Stimulated activated CD4-positive, alpha-beta T cell treated with anti-CD3 and anti-CD28 coated beads, TNF-alpha, amount 100 ng/mL, for 4 hours (primary cell): ENCODE measurements at regions not wholly inside any gene's neighbourhood (a gene's known extent, or its start where the extent isn't known, plus 50 kb on each side); places are given as distances from the start of the nearest gene placed in this dataset.

Experiments used
- DNase-seq, 3 experiments: peaks; one replicate each; pipeline ENCODE4 v3.0.0-alpha.2; 2020; ENCODE audit warnings: low read depth in 3 of 3

DNA sequence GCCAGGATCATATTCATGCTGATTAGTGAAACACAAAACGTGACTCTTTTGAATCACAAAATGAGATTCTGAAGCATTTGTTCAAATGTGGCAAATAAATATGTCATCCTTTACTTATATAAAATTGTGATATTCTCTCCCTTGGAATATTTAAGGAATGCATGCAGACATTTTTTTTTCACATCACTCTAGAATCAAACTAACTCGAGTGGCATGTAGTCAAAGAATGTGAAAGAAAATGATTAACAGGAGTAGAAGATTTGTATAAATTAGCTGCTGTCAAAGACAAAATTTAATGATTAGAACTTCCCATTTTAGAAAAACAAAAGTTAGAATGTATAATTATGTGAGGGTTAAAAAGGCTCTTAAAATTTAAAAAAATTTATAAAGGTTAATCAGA lies 721.0 kb upstream of the FAM98A start:
- no peak for DNase-seq

DNA sequence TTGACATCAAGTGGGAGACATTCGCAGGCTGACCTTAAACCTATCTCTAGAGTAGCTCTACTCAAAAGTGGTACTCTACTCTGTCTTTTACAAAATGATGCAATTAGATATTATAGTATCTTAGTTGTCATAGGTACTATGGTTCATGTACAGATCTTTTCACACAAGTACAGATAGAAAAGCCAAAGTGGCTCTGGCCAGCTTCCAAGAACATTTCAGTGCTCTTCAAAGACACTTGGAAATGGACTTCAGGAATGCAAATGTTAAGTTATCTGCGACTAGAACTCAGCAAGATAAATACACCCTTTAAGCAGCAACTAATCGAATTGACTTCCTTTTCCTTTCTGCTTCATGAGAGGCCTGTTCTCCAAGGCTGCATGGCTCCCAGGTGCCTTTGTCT lies 718.7 kb upstream of the FAM98A start:
- no peak for DNase-seq

DNA sequence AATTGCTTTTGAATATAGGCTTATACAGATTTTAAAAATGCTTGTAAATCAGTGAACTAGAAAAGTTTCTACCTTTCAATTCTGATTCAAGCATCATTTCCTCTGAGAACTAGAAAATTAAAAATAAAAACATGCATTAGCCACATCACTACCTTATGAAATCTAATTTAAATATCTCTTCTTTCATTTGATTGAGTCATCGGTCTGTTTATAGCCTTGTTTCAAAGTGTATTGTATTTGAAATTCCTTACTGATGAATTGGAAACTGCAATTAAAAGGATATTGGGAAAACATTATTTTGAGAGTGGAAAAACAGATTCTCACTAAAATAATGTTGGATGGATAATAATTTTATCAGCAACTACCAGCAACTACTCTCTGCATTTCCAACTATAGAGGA lies 717.7 kb upstream of the FAM98A start:
- DNase-seq: no peak

DNA sequence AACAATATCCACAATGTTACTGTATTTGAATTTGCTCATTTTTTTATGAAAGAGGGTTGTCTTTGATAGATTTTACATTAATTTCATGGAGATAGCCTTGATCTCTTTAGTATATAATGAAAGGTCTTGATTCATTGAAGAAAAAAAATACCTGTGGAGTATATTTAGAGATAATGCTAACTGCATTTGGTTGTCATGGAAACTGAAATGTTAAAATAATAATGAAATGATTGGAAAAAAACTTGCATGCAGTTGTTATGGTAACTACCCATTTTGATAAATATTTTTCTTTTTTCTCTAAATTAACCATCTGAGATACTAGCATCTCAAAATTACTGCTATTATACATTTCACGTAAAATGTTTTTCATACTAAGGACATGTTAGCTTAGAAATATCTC lies 712.7 kb upstream of the FAM98A start:
- no peak for DNase-seq

DNA sequence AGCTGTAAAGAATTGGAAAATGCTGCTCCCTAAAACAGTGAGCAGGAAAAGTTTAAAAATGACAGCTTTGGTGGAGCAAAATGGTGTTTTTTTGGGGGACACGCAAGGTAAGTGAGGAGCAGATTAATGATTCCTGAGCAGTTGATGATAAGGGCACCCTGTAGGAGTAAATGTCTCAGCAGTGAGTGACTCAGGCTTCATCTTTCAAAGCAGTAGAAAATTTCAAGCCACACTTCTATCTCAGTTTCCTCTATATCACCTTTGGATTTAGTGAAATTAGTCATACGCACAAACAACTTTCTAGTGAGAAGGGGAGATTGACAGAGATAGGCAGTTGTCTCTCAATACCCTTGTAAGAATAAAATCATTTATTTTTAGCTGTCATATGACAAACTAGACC lies 709.0 kb upstream of the FAM98A start:
- no peak for DNase-seq

DNA sequence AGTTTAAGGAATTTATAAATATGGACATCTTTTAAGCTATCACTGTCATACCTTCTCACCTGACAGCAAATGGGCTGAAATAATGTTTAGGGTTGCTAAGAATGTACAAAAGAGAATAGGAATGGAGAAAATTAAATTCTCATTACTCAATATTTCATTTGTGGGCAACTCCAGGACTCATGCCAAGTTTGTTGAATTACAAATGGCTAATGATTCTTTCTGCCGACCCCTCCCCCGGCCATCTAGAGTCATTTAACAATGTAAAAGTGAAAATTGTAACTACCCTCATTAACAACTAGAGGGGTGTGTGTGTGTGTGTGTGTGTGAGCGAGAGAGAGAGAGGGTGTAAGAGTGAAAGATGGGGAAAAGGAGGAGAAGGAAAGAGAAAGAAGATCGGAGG lies 708.5 kb upstream of the FAM98A start:
- no peak for DNase-seq

DNA sequence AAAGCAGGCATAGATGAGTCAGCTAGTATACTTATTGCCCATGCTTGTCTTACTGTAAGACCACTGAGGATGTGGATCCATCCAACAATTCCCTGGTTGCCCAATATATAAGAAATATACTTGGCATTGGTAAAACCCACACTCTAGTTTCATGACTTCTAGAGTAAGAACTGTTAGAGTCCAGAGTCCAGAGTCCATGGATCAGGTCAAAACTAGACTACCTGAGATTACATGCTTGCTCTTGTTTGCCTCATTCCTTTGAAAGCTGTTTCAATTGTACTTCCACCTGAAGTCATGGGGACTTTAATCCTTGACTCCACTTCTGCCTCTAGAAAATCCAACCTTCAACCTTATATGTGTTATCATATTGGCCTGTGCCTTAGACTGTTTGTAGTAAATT lies 707.6 kb upstream of the FAM98A start:
- DNase-seq: no peak

DNA sequence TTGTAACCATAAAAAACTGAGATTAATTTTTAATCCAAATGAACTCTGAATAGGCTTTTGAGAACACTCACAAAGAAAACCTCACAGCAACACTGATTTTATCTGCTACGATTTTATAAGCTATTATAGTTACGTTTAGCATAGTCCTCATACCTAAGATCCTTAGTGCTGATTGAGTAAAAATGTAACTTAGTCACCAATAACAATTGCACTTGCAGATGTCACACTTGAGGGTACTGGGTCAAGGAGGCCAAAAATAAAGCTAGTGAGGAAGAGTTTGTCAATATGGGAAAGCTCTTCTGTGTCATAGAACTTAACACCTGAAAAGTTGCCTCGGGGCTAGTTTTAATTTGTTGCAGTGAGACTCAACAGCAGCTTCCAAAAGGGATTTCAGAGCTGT lies 706.5 kb upstream of the FAM98A start:
- no peak for DNase-seq

DNA sequence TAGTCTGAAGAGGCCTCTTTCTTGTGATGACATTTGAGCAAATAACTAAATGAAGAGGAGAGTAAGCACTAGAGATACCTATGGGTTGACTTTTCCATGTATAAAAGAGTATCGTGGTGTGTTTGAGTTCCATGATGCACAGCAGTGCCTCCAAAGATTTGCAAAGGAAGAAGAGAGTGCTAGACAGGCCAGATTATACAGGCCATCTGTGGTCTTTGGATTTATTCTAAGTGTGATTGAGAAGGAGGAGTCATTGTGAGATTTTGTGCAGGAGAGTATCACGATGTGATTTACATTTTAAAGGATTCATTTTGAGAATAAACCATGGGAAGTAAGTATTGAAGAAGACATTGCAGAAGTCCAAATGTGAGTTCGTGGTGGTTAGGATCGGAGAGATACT lies 695.9 kb upstream of the FAM98A start:
- DNase-seq: no peak

DNA sequence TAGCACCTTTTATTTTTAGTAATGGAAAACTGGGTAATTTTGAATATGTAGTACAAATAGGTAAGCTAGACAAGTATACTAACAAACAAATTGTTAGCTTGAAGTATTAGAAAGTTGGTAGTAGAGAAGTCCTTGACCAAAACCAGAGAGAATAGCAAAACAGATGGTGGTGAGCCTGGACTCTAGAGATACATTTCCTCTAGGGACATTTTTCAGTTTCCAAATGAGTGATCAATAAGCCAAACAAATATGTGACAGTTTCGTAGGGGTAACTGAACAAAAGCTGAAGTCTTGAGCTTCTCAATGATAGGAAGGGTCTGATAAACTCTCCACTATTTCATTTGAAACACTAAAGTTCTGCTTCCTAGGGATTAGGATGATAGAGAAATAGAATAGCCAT lies 692.0 kb upstream of the FAM98A start:
- DNase-seq: no peak

DNA sequence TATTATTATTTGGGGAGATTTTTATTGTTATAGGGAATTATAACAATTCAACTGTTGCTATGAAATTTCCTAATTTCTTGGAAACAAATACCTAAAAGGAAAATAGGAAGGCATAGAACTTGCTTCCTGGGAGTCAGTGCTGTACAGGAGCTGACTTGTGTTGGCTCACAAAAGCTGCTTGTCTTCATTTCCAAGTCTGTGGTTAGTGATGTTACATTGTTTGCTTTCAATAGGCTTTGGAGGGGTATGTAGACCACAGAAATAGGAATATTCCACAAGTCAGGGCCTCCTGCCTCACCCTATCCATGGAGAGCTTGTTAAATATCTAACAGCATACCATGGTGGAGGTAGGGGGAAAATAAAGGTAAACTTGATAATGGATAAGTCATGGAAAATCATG lies 688.9 kb upstream of the FAM98A start:
- DNase-seq: no peak

DNA sequence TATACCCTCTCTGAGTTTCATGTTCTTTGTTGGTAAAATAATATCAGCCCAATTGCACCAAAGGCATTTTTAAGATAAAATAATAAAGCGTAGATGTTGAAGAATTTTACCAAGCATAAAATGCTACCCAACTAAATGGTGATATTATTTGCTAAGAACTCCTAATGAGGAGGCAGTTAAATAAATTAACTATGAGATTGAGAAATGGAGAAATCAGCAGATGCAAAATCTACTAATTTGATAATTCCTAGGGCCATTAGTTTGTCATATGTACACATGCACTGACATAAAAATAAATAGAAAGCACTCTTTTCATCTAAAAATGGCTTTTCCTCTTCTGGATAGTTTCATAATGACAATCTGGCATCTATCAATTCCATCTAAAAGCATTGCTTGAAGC lies 681.5 kb upstream of the FAM98A start:
- DNase-seq: no peak

DNA sequence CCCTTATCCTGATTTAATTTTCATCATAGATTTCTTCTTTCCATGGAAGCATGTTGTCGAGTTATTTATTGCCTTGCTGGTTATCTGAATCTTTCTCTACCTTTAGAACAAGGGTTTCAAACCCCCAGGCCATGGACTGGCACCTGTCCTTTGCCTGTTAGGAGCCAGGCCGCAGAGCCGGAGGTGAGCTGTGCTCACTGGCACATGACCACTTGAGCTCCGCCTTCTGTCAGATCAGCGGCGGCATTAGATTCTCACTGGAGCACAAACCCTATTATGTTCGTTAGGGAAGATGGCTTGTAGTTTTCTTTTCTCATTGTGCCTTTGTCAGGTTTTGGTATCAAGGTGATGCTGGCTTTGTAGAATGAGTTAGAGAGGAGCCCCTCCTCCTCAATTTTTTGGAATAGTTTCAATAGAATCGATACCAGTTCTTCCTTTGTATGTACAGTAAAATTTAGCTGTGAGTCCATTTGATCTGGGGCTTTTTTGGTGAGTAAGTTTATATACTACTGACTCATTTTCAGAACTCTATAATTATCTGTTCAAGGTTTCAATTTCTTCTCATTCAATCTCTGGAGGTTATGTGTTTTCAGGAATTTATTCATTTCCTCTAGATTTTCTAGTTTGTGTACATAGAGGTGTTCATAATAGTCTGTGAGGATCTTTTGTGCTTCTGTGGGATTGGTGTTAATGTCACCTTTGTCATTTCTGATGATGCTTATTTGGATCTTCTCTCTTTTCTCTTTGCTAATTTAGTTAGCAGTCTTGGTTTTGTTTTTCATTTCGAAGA lies 668.0 kb upstream of the FAM98A start:
- DNase-seq: no peak

DNA sequence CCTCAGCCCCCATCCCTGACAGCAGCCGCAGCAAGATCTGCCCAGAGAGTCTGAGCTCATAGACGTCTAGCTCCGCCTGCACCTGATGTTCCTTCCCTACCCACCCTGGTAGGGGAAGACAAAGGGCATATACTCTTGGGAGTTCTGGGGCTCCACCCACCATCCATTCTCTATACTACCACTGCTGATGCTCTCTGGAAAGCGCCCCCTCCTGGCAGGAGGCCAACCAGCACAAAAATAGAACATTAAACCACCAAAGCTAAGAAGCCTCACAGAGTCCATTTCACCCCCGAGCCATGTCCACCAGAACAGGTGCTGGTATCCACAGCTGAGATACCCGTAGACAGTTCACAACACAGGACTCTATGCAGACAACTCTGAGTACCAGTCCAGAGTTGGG lies 662.6 kb upstream of the FAM98A start:
- DNase-seq: no peak

DNA sequence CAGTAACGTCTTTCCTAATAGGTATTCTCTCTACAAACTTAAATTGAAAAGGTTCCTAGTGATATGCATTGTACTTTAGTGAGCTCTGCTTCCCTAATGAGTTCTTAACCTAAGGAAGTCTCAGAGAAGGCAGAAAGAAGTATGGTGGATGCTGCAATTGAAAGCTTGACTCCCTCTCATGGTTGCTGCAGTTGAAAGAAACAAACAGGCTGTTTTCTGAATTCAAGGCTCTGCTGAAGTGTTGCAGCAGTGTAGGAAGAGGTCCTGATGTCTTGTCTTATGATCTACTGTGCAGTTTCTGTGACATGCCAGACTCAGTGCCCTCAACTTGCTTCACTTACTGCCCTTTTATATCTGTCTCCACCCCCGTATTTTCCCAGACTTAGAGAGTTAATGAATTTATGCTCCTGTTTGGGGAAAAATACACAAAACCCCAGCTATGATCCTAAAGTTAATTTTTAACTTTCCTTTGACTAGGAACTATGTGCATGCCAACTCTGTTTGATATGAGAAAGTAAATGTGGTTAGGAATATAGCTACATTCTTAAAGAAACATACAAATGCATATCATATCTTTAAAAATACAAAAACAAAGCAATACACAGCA lies 655.3 kb upstream of the FAM98A start:
- no peak for DNase-seq

DNA sequence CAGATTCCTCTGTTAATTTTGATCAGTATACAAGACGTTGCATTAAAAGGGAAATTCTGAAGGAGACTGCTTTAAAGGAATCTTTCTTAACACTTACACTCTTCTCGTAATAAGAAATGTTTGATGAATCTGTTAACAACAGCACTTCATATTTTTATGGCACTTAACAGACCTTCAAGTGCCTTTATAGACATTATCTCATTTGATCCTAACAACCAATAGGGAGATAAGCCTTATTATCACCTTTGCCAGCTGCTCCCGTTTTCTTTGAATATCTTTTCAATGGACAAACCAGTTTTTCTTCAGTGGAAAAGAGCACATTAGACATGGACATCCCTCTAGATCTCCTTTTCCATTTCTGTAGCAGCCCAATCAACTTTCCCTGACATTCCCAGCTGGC lies 653.0 kb upstream of the FAM98A start:
- DNase-seq: no peak

DNA sequence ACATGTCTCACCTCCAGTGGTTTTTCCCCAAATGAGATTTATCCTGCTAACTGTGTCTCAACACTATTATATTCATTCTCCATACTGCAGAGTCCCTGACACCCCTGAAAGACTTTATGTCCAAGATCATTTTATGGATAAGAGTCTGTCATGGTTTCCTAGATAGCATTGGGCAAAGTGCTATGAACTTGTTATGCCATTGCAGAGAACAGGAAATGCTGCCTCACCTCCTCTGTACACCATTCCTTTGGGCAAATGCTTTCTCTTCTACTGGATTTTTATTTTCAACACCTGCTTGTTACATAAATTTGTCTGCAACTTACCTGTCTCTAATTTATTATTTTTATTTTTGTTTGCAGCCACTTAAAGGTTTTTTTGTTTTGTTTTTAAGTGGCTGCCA lies 652.5 kb upstream of the FAM98A start:
- DNase-seq: no peak

DNA sequence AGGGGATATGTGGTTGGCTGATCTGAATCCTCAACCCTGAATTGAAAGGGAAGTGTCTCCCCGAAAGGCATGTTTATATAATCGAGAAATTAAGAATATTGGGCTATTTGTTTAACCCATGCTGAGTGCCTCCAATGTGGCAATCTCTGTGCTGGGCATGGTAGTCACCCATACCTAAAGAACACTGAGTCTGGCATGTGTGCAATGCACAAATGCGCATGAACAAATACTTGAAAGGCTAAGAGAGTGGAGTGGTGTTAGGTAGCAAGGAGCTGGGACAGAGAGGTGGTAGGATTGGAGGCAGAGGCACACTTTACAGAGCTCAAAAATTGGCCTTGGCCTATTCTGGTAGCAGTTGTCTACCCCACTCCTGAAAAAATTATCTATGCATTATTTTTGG lies 645.1 kb upstream of the FAM98A start:
- DNase-seq: no peak

DNA sequence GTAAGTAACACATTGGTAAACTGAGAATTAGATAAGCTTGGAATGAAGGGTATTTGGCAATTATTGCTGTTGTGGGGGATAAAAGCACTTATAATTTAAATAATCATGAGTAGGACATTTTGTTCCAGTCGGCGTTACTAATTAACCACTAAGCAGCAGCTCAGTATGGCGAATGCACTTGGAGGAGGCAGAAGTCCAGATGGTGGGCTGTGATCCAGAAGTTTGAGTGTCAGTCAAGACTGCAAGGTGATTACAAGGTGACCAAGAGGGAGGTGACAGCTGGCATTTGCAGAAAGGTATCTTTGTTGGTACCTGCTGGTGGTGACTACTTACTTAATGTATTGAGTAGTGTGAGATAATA lies 643.6 kb upstream of the FAM98A start:
- no peak for DNase-seq

DNA sequence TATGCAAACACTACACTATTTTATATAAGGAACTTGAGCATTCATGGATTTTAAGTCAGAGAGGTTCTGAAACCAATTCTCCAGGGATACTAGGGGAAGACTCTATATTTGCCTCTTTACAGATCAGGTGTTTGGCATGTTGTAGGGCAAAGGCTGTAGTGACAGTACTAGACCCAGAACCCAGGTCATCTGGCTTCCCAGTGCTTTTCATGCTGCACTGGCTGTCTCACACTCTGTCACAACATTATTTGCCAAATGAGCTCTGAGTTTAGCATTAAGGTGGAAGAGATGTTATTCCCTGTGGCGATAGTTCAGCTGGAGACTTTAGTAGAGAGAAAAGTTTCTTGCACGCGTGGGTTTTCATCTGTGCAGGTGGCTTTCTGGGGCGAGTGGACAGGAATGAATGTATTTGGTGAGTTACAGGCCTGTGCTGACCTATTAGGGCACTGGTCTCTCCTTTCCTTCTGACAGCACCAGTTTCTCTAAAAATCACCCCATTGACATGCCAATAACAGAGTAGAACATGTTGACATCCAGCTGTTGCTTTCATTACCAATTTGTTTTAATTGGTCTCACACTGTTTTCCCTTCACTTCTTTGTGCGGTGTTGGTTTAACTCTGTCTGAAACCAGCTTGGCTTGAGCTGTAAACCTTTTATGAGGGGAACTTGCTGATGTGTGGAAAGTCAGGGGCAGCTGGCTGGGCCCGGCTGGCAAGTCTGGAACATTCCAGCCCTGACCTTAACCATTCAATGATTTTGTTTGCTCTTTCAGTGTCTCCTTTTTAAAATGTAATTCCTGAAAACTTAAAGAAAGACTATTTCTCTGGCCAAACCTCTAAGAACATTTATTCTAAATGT lies 643.0 kb upstream of the FAM98A start:
- DNase-seq: no peak

DNA sequence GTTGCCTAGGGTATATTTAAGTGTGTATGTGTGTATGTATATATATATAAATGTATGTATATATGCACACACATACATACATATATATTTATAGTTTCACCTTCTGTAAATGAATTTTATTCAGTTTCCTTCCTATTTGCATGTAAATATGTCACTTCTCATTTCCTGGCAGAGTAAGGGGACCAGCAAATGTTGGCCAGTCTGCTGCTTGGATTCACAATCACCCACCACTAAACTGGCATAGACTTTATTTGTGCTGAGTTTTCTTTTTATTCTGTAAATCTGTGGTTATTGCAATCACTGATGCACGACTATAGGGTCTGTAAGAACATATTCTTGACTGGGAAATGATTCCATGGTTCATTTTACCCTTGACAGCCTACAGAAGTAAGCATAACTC lies 640.4 kb upstream of the FAM98A start:
- no peak for DNase-seq

DNA sequence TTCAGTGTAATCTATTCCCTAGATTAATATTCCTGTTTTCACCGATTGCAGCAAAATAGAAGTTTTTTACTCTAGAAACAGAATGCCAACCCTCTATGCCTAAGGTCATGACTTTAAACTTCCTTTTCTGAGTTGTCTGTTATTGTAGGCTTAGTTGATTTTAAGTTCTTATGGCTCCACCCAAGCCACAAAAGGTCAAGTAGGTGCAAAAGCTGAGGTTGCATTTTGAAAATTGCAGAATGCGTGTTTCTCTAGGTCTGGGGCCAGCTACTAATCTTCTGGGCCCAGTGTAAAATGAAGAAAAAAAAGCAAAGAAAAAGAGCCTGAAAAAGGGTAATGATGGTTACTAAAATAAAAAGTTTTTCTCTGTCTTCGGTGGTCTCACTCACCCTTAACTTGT lies 635.7 kb upstream of the FAM98A start:
- no peak for DNase-seq

DNA sequence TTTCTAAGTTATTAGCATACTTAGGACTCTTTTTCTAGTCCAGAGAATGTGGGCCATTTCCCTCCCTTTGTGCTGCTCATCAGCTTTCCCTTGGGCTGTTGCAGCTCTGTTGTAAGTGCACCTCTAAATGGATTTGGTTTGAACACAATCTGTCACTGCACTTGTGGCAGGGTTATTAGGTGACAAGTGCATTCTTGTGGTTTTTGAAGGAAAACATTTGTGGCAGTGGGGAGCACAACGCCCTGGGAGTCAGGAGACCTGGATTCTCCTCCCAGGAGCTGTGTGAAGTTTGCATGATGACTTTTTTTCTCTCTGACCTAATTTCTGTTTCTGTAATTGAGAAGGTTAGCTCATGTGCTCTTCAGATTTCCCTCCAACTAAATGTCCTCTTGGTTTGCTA lies 630.9 kb upstream of the FAM98A start:
- no peak for DNase-seq
